Epithelial cell of esophagus (primary cell): ENCODE measurements at regions not wholly inside any gene's neighbourhood (a gene's known extent, or its start where the extent isn't known, plus 50 kb on each side); places are given as distances from the start of the nearest gene placed in this dataset.
"Not testable (repeated sequence)": the region's sequence is repeated elsewhere in the genome, so short reads cannot be mapped to it uniquely, and the experiment has no call there.

Source experiments
- DNase-seq: peaks from one replicate; pipeline ENCODE4 v3.0.0; 2010; ENCODE audit warnings: low read depth
- H3K4me3 ChIP-seq: 2 replicates; pipeline ENCODE4 v1.5.1; 2011; ENCODE audit warnings: mild to moderate bottlenecking, low read length, control low read depth
- CTCF ChIP-seq: IDR thresholded peaks from 2 replicates; pipeline ENCODE4 v1.5.1; 2011; ENCODE audit warnings: low read depth, mild to moderate bottlenecking, low read length, control low read depth, inconsistent platforms; ENCODE audit not compliant: insufficient read depth; ENCODE audit errors: missing control alignments

- no peak overlapping the region for H3K4me3 ChIP-seq
- DNase-seq: peak; percentile 55
- peak; percentile 58 for TF ChIP-seq CTCF
Measured at GRCh38 chr2:83196225-83196624, 1262.9 kb downstream of the SUCLG1 start.

GRCh38 chr2:83191316-83191715 is 1267.8 kb downstream of the SUCLG1 start:
- no peak overlapping the region for H3K4me3 ChIP-seq
- TF ChIP-seq CTCF: no peak
- DNase-seq: no peak

DNA sequence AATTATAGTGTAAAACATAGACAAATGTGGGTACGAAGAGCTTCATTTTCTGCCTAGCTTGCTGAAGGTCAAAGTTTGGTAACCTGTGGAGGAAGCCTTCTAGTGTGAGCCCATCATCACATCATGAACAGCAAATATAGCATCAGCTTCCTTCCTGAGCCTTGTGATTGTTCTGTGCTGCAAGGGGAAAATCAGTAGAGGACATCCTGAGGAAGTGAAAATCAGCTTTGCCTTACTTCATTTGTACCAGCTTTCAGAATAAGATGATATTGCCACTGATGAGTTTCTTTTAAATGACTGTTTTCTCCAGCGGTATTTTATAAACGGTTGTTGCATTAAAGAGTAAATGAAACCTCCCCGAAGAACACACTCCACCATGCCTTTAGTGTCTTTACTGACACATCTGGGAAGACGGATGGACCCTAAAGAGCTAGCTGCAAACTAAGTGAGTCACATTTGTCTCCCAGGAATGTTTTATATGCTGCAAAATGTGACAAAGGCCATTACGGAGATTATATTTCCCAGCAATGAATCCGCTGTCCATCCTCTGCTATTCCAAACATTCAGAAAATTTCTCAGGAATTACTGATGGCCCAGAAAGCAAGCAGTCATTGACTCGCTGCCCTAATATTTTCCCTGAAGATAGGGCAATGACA is 1272.8 kb downstream of the SUCLG1 start:
- TF ChIP-seq CTCF: no peak
- no peak overlapping the region for H3K4me3 ChIP-seq
- DNase-seq: no peak

GRCh38 chr2:83180862-83181530 is 1278.1 kb downstream of the SUCLG1 start:
- not testable (repeated sequence) for H3K4me3 ChIP-seq, DNase-seq

- TF ChIP-seq CTCF: no peak
- H3K4me3 ChIP-seq: no peak overlapping the region
- no peak for DNase-seq
Measured at GRCh38 chr2:83176539-83176938, 1282.5 kb downstream of the SUCLG1 start.

DNA sequence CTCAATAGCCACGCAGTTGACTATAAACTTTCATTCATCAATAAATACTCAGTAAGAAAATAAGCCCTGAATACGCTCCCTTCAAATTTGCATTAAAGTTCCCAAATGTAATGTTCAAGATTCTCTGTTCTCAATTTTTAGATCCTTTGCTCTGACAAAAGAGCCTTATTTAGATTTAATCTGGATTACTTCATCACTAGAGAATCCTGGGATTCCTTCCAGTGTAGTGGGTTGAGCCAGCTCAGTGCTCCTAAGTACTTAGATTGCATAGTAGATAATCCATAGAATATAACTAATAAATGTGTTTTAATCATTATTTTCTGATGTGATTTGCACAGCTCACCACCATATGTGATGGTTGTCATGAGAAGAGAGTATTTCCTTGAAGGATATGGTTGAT is 1286.2 kb downstream of the SUCLG1 start:
- no peak overlapping the region for H3K4me3 ChIP-seq
- no peak for DNase-seq
- TF ChIP-seq CTCF: no peak

- no peak for TF ChIP-seq CTCF
- no peak overlapping the region for H3K4me3 ChIP-seq
- DNase-seq: no peak
Measured at GRCh38 chr2:83168377-83168776, 1290.7 kb downstream of the SUCLG1 start.
